ENCODE measurements at regions not wholly inside any gene's neighbourhood (a gene's known extent, or its start where the extent isn't known, plus 50 kb on each side); places are given as distances from the start of the nearest gene placed in this dataset.

DNA sequence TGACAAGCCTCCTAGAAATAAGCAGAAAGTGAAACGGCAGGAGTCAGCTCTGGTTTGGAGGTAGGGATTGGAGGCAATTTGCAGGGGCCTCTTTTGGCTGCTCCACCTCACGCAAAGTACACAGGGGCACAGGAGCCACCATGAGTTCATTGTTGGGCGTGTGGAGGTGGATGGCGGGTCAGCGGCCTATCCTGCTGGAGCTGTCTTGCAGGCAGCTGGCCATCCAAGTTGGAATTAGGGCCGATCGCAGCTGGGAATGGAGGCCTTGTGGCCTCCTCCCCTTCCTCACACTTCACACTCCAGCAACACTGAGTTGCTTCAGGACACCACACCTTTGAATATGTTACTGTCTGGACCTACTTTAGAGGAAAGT, 171.5 kb downstream of the MYCN start:
- no peak overlapping the region for H3K4me2 ChIP-seq
- H3K9me2 ChIP-seq: no peaks in the 10 kb centered on the region
- no peak overlapping the region for H3K9ac ChIP-seq
- H3K36me3 ChIP-seq (replicated peaks in 1 of 2; ENCODE audit: control insufficient read depth in 1 of 2, insufficient read depth in 2 of 2, low read length in 1 of 2): no peaks in the 10 kb centered on the region
- 62% methylated on average over 7 of the region's 7 CpGs for WGBS (ENCODE audit: low lambda C conversion rate)
- H3K4me1 ChIP-seq (ENCODE audit: control insufficient read depth in 1 of 2, insufficient read depth in 2 of 2, low read depth in 1 of 2, low read length in 1 of 2): peaks cover 0 to under 1% of the 10 kb centered on the region in 2 experiments; a peak in 1 of 4 replicates
- ChIA-PET POLR2A (no interaction called here), CTCF (no interaction called here)
- DNase-seq: no peak
- H2AFZ ChIP-seq (ENCODE audit: low read depth): no peak overlapping the region
- TF ChIP-seq GATA2 (CRISPR knock-in tag; IDR thresholded peaks at IDR 0.05) (no peak), RFX5 (IDR thresholded peaks at IDR 0.05; ENCODE audit: low read length) (no peak), JUND (IDR thresholded peaks at IDR 0.05) (no peak), NRF1 (IDR thresholded peaks at IDR 0.05; ENCODE audit: low read depth, low read length) (no peak), EP300 (IDR thresholded peaks at IDR 0.05; ENCODE audit: borderline replicate concordance in 1 of 2, low read depth in 1 of 2, low read length in 1 of 2) (no peak), GABPA (IDR thresholded peaks at IDR 0.05; ENCODE audit: low read depth) (no peak), USF2 (IDR thresholded peaks at IDR 0.05; ENCODE audit: borderline replicate concordance, low read depth, low read length) (no peak), MXI1 (IDR thresholded peaks at IDR 0.05; ENCODE audit: low read depth, low read length) (no peak), YY1 (IDR thresholded peaks at IDR 0.05; ENCODE audit: low read depth) (no peak), RAD21 (IDR thresholded peaks at IDR 0.05; ENCODE audit: low read length) (no peak), NFIC (IDR thresholded peaks at IDR 0.05; ENCODE audit: borderline replicate concordance) (no peak), FOSL2 (IDR thresholded peaks at IDR 0.05; ENCODE audit: borderline replicate concordance, low read depth) (no peak), TCF12 (IDR thresholded peaks at IDR 0.05) (no peak)
- TF ChIP-seq, protein P1, sequence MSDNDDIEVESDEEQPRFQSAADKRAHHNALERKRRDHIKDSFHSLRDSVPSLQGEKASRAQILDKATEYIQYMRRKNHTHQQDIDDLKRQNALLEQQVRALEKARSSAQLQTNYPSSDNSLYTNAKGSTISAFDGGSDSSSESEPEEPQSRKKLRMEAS (IDR thresholded peaks at IDR 0.05; ENCODE audit: low read depth): no peak
- TF ChIP-seq, protein P2, sequence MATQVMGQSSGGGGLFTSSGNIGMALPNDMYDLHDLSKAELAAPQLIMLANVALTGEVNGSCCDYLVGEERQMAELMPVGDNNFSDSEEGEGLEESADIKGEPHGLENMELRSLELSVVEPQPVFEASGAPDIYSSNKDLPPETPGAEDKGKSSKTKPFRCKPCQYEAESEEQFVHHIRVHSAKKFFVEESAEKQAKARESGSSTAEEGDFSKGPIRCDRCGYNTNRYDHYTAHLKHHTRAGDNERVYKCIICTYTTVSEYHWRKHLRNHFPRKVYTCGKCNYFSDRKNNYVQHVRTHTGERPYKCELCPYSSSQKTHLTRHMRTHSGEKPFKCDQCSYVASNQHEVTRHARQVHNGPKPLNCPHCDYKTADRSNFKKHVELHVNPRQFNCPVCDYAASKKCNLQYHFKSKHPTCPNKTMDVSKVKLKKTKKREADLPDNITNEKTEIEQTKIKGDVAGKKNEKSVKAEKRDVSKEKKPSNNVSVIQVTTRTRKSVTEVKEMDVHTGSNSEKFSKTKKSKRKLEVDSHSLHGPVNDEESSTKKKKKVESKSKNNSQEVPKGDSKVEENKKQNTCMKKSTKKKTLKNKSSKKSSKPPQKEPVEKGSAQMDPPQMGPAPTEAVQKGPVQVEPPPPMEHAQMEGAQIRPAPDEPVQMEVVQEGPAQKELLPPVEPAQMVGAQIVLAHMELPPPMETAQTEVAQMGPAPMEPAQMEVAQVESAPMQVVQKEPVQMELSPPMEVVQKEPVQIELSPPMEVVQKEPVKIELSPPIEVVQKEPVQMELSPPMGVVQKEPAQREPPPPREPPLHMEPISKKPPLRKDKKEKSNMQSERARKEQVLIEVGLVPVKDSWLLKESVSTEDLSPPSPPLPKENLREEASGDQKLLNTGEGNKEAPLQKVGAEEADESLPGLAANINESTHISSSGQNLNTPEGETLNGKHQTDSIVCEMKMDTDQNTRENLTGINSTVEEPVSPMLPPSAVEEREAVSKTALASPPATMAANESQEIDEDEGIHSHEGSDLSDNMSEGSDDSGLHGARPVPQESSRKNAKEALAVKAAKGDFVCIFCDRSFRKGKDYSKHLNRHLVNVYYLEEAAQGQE (IDR thresholded peaks at IDR 0.05; ENCODE audit: low read depth, low read length): no peak
- no peaks in the 10 kb centered on the region for H3K79me2 ChIP-seq (ENCODE audit: insufficient read depth)
- no peak overlapping the region for H3K4me3 ChIP-seq (ENCODE audit: low read depth in 2 of 2, low read length in 1 of 2)
- H3K27ac ChIP-seq (ENCODE audit: low read depth in 2 of 2, low read length in 1 of 2): no peak overlapping the region
- no peaks in the 10 kb centered on the region for H4K20me1 ChIP-seq (ENCODE audit: insufficient read depth)
- no peaks in the 10 kb centered on the region for H3K27me3 ChIP-seq (ENCODE audit: insufficient read depth)
- no peaks in the 10 kb centered on the region for H3K9me3 ChIP-seq
- no peaks in the 10 kb centered on the region for H3F3A ChIP-seq (replicated peaks; ENCODE audit: insufficient read depth)

- Histone ChIP-seq H3F3A (replicated peaks; ENCODE audit: insufficient read depth) (no peaks in the 10 kb centered on the region), H3K9me3 (no peaks in the 10 kb centered on the region), H3K9me2 (no peaks in the 10 kb centered on the region), H3K27ac (ENCODE audit: low read depth in 2 of 2, low read length in 1 of 2) (no peak overlapping the region), H3K27me3 (ENCODE audit: insufficient read depth) (no peaks in the 10 kb centered on the region), H3K4me1 (ENCODE audit: control insufficient read depth in 1 of 2, insufficient read depth in 2 of 2, low read depth in 1 of 2, low read length in 1 of 2) (peaks cover 0 to 17% of the 10 kb centered on the region in 2 experiments; a peak in 2 of 4 replicates), H4K20me1 (ENCODE audit: insufficient read depth) (no peaks in the 10 kb centered on the region), H3K4me3 (ENCODE audit: low read depth in 2 of 2, low read length in 1 of 2) (no peak overlapping the region), H3K9ac (no peak overlapping the region), H3K4me2 (no peak overlapping the region), H3K79me2 (ENCODE audit: insufficient read depth) (no peaks in the 10 kb centered on the region), H3K36me3 (replicated peaks in 1 of 2; ENCODE audit: control insufficient read depth in 1 of 2, insufficient read depth in 2 of 2, low read length in 1 of 2) (no peaks in the 10 kb centered on the region), H2AFZ (ENCODE audit: low read depth) (no peak overlapping the region)
- WGBS (ENCODE audit: low lambda C conversion rate): 34% methylated on average over 6 of the region's 6 CpGs
- ChIA-PET CTCF (no interaction called here), POLR2A (no interaction called here)
- DNase-seq: no peak
- no peak for TF ChIP-seq RAD21 (IDR thresholded peaks at IDR 0.05; ENCODE audit: low read length)
- no peak for TF ChIP-seq RXRA (IDR thresholded peaks at IDR 0.05; ENCODE audit: borderline replicate concordance, low read depth)
- no peak for TF ChIP-seq NFIC (IDR thresholded peaks at IDR 0.05; ENCODE audit: borderline replicate concordance)
- no peak for TF ChIP-seq FOXJ3 (CRISPR knock-in tag; IDR thresholded peaks at IDR 0.05)
- TF ChIP-seq TAF1 (IDR thresholded peaks at IDR 0.05; ENCODE audit: borderline replicate concordance, low read depth, low read length): no peak
- TF ChIP-seq, protein P3, sequence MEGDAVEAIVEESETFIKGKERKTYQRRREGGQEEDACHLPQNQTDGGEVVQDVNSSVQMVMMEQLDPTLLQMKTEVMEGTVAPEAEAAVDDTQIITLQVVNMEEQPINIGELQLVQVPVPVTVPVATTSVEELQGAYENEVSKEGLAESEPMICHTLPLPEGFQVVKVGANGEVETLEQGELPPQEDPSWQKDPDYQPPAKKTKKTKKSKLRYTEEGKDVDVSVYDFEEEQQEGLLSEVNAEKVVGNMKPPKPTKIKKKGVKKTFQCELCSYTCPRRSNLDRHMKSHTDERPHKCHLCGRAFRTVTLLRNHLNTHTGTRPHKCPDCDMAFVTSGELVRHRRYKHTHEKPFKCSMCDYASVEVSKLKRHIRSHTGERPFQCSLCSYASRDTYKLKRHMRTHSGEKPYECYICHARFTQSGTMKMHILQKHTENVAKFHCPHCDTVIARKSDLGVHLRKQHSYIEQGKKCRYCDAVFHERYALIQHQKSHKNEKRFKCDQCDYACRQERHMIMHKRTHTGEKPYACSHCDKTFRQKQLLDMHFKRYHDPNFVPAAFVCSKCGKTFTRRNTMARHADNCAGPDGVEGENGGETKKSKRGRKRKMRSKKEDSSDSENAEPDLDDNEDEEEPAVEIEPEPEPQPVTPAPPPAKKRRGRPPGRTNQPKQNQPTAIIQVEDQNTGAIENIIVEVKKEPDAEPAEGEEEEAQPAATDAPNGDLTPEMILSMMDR (IDR thresholded peaks at IDR 0.05): no peak
- no peak for TF ChIP-seq SIN3A (IDR thresholded peaks at IDR 0.05; ENCODE audit: borderline replicate concordance, low read depth, low read length)
- TF ChIP-seq EZH2phosphoT487 (IDR thresholded peaks at IDR 0.05; ENCODE audit: borderline replicate concordance, low read depth): no peak
- TF ChIP-seq MXI1 (IDR thresholded peaks at IDR 0.05; ENCODE audit: low read depth, low read length): no peak
- TF ChIP-seq MEF2A (IDR thresholded peaks at IDR 0.05; ENCODE audit: borderline replicate concordance, low read depth): no peak
- TF ChIP-seq FOXM1 (IDR thresholded peaks at IDR 0.05; ENCODE audit: low read depth): no peak
- no peak for TF ChIP-seq SMC3 (IDR thresholded peaks at IDR 0.05; ENCODE audit: low read depth, low read length)
- TF ChIP-seq POLR2AphosphoS5 (IDR thresholded peaks at IDR 0.05; ENCODE audit: low read depth, low read length): no peak
These were observed 169.5 kb downstream of the MYCN start for GRCh38 chr2:16109821-16110310.
